ENCODE measurements at regions not wholly inside any gene's neighbourhood (a gene's known extent, or its start where the extent isn't known, plus 50 kb on each side); places are given as distances from the start of the nearest gene placed in this dataset.

DNA sequence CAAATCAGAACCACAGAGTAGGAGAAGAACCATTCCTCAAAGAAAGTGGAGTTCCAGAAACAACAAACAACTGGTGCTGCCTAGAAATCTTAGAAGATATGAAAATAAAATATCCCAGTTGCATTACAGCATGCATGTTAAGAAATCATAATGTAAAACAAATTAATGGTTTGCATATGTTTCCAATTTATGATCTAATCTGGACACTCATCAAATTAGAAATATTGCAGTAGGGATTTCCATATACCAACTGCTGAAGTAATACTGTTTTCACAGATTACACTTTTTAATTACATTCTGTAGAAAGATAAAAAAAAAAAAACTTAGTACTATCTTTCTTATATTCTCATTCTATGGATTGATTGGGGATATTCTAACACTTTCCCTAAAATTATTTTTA, 1034.6 kb upstream of the C9orf72 start:
- TF ChIP-seq, protein P1, sequence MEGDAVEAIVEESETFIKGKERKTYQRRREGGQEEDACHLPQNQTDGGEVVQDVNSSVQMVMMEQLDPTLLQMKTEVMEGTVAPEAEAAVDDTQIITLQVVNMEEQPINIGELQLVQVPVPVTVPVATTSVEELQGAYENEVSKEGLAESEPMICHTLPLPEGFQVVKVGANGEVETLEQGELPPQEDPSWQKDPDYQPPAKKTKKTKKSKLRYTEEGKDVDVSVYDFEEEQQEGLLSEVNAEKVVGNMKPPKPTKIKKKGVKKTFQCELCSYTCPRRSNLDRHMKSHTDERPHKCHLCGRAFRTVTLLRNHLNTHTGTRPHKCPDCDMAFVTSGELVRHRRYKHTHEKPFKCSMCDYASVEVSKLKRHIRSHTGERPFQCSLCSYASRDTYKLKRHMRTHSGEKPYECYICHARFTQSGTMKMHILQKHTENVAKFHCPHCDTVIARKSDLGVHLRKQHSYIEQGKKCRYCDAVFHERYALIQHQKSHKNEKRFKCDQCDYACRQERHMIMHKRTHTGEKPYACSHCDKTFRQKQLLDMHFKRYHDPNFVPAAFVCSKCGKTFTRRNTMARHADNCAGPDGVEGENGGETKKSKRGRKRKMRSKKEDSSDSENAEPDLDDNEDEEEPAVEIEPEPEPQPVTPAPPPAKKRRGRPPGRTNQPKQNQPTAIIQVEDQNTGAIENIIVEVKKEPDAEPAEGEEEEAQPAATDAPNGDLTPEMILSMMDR (IDR thresholded peaks at IDR 0.05; ENCODE audit: low read length): no peak
- no peak for TF ChIP-seq EZH2 (IDR thresholded peaks at IDR 0.05; ENCODE audit: borderline replicate concordance, low read length)
